ENCODE measurements at regions not wholly inside any gene's neighbourhood (a gene's known extent, or its start where the extent isn't known, plus 50 kb on each side); places are given as distances from the start of the nearest gene placed in this dataset.

DNA sequence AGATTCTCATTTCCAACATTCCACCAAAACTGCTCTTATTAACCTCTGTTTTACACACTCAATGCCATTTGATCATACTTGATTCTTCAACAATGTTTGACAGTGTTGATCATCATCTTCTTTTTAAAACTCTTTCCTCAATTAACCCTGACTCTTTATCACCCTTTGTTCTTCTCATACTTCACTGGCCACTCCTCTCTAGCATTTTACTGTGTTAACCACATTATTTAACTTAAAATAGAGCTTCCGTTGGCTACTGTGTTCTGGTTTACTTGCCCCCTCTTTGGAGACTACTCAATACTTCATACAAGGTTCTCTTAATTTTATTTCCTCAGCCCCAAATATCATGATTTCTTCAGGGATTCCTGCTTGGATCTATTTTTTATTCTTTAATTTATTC lies 121.1 kb upstream of the SPRY2 start:
- ATAC-seq (ENCODE audit: low FRiP score in 2 of 2), result no peak
- Histone ChIP-seq H3K4me1 (no peaks in the 10 kb centered on the region), H3K27ac (no peak overlapping the region), H3K4me3 (no peak overlapping the region), H3K9me3 (no peaks in the 10 kb centered on the region), H3K36me3 (no peaks in the 10 kb centered on the region), H3K27me3 (no peaks in the 10 kb centered on the region)
- 85 to 95% methylated on average over 1 of the region's 1 CpG for WGBS, 2 donors
- no peak for DNase-seq
- TF ChIP-seq POLR2AphosphoS5 (IDR thresholded peaks at IDR 0.05) (no peak), POLR2A (IDR thresholded peaks at IDR 0.05) (no peak), EP300 (IDR thresholded peaks at IDR 0.05) (no peak)
- TF ChIP-seq, protein P1, sequence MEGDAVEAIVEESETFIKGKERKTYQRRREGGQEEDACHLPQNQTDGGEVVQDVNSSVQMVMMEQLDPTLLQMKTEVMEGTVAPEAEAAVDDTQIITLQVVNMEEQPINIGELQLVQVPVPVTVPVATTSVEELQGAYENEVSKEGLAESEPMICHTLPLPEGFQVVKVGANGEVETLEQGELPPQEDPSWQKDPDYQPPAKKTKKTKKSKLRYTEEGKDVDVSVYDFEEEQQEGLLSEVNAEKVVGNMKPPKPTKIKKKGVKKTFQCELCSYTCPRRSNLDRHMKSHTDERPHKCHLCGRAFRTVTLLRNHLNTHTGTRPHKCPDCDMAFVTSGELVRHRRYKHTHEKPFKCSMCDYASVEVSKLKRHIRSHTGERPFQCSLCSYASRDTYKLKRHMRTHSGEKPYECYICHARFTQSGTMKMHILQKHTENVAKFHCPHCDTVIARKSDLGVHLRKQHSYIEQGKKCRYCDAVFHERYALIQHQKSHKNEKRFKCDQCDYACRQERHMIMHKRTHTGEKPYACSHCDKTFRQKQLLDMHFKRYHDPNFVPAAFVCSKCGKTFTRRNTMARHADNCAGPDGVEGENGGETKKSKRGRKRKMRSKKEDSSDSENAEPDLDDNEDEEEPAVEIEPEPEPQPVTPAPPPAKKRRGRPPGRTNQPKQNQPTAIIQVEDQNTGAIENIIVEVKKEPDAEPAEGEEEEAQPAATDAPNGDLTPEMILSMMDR (IDR thresholded peaks at IDR 0.05), result no peak

DNA sequence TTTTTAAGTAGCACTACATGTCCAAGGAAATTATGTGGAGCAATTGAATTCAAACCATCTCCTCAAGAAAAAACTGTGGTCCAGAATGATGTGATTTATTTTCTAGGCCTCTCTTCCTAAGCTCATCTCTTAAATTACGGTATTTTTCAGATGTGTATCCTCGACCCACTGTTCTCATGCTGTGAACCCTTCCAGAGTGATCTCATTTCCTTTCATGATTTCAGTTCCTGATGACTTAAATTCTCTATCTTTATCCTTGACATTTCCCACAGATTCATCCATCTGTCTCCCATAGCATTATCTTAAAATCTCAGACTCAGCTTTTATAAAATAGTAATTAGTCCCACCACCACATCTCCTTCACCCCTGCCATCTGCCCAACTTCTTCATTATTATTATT lies 117.6 kb upstream of the SPRY2 start:
- TF ChIP-seq POLR2AphosphoS5 (IDR thresholded peaks at IDR 0.05), result no peak
- TF ChIP-seq, protein P1 (IDR thresholded peaks at IDR 0.05), result no peak
- no peak for TF ChIP-seq EP300 (IDR thresholded peaks at IDR 0.05)
- no peak for TF ChIP-seq POLR2A (IDR thresholded peaks at IDR 0.05)
- Histone ChIP-seq H3K9me3 (no peaks in the 10 kb centered on the region), H3K4me1 (peaks cover 0 to 4% (median 0%) of the 10 kb centered on the region in 4 donors), H3K36me3 (no peaks in the 10 kb centered on the region), H3K27me3 (no peaks in the 10 kb centered on the region), H3K4me3 (no peak overlapping the region), H3K27ac (no peak overlapping the region)
- no peak for DNase-seq
- 49 to 54% methylated on average over 2 of the region's 2 CpGs for WGBS, 2 donors
- ATAC-seq (ENCODE audit: low FRiP score in 2 of 2), result peak in 1 of 2 donors; percentile 21

DNA sequence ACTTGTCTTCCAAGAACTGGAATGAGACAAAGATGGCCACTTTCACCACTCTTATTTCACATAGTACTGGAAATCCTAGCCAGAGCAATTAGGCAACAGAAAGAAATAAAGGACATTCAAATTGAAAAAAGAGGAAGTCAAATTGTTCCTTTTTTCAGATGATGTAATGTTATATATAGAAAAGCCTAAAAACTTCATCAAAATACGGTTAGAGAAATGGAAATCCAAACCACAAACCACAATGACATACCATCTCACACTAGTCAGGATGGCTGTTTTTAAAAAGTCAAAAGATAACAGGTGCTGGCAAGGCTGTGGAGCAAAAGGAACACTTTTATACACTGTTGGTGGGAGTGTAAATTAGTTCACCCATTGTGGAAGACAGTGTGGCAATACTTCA lies 113.3 kb upstream of the SPRY2 start:
- DNase-seq, result no peak
- 57 to 70% methylated on average over 1 of the region's 1 CpG for WGBS, 2 donors
- Histone ChIP-seq H3K36me3 (no peaks in the 10 kb centered on the region), H3K27me3 (no peaks in the 10 kb centered on the region), H3K27ac (peak overlapping the region in 1 of 4 donors; percentile 11), H3K4me1 (peaks cover 0 to 4% (median 0%) of the 10 kb centered on the region in 4 donors), H3K9me3 (no peaks in the 10 kb centered on the region), H3K4me3 (no peak overlapping the region)
- ATAC-seq (ENCODE audit: low FRiP score in 2 of 2), result peak in 1 of 2 donors; percentile 64
- TF ChIP-seq, protein P1 (IDR thresholded peaks at IDR 0.05), result no peak
- TF ChIP-seq EP300 (IDR thresholded peaks at IDR 0.05), result peak in 1 of 4 donors; percentile 49
- no peak for TF ChIP-seq POLR2A (IDR thresholded peaks at IDR 0.05)
- no peak for TF ChIP-seq POLR2AphosphoS5 (IDR thresholded peaks at IDR 0.05)

DNA sequence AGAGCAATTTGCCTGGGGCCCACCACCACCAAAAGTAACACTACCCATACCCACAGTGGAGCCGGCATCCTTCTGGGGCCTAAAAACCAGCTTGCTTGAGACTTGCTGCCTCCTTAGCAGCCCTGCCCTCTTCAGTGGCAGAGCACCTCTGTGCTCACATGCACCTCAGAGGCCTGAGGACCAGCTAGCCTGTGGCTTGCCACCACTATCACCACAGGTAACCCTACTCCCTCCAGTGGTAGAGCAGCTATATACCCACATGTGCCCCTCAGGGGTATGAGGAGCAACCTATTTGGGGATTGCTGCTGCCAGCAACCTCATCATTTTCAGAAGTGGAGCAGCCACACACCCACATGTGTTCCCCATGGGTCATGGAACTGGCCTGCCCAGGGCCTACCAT lies 111.4 kb upstream of the SPRY2 start:
- H3K4me3 ChIP-seq, result no peak overlapping the region
- peaks cover 0 to 4% (median 0%) of the 10 kb centered on the region in 4 donors for H3K4me1 ChIP-seq
- H3K27ac ChIP-seq, result no peak overlapping the region
- no peaks in the 10 kb centered on the region for H3K27me3 ChIP-seq
- no peaks in the 10 kb centered on the region for H3K36me3 ChIP-seq
- no peaks in the 10 kb centered on the region for H3K9me3 ChIP-seq
- ATAC-seq (ENCODE audit: low FRiP score in 2 of 2) (peak in 1 of 2 donors; percentile 51), DNase-seq (no peak)
- TF ChIP-seq EP300 (IDR thresholded peaks at IDR 0.05) (no peak), POLR2A (IDR thresholded peaks at IDR 0.05) (no peak), POLR2AphosphoS5 (IDR thresholded peaks at IDR 0.05) (no peak)
- TF ChIP-seq, protein P1 (IDR thresholded peaks at IDR 0.05), result no peak
- WGBS, 2 donors, result 89% methylated on average over 1 of the region's 1 CpG; no CpG with 5 or more reads in 1 of the 2 donors

DNA sequence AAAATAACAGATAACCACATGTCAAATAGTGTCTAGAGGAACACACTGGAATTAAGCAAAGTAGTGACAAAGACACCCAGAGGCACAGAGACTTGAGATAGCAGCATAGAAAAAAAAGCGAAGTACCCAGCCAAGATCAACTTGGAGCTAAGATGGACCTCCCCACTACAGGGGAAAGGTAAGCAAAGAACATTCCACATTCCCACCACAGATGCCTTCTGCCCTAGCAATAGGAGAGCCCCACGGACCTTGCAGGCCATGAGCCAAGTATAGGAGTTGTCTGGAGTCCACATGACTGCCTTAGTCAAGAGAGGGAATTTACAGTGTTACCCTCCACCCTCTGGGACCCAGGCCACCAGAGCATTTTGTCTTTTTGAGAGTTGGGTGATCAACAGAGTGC lies 110.7 kb upstream of the SPRY2 start:
- ATAC-seq (ENCODE audit: low FRiP score in 2 of 2) (no peak), DNase-seq (no peak)
- H3K9me3 ChIP-seq, result no peaks in the 10 kb centered on the region
- H3K36me3 ChIP-seq, result no peaks in the 10 kb centered on the region
- TF ChIP-seq EP300 (IDR thresholded peaks at IDR 0.05), result no peak
- TF ChIP-seq, protein P1 (IDR thresholded peaks at IDR 0.05), result no peak
- TF ChIP-seq POLR2A (IDR thresholded peaks at IDR 0.05), result no peak
- TF ChIP-seq POLR2AphosphoS5 (IDR thresholded peaks at IDR 0.05), result no peak
- no peaks in the 10 kb centered on the region for H3K27me3 ChIP-seq
- H3K27ac ChIP-seq, result no peak overlapping the region
- 83 to 86% methylated on average over 2 of the region's 2 CpGs for WGBS, 2 donors
- H3K4me1 ChIP-seq, result peaks cover 0 to 4% (median 0%) of the 10 kb centered on the region in 4 donors
- no peak overlapping the region for H3K4me3 ChIP-seq

Measured in upper lobe of left lung (tissue), 6 donors.